HEK293 (cell line): ENCODE measurements at regions not wholly inside any gene's neighbourhood (a gene's known extent, or its start where the extent isn't known, plus 50 kb on each side); places are given as distances from the start of the nearest gene placed in this dataset.

Experiments used
- CTCF ChIA-PET: fragments of 350-600 bp; formaldehyde crosslinking; extraction: SDS; loops from one replicate; lab custom pipeline; 2021; ENCODE audit warnings: antibody characterized with exemption; lab: Yijun Ruan, JAX
- POLR2A ChIA-PET: fragments of 300-600 bp; formaldehyde crosslinking; extraction: SDS; loops from one replicate; lab custom pipeline; 2020; ENCODE audit warnings: antibody characterized with exemption, inconsistent platforms; lab: Yijun Ruan, JAX
- H3K27ac ChIP-seq: fragments of 200-500 bp; sonication (Bioruptor generic); 2 replicates; pipeline ENCODE4 v1.5.1; 2014; ENCODE audit warnings: low read depth, low read length, control low read depth, inconsistent platforms; ENCODE audit errors: extremely low read depth
- H3K36me3 ChIP-seq, 2 experiments: fragments of 200-500 bp in 1 of 2; sonication (Bioruptor generic) in 1 of 2; 1 replicate in 1 of 2; 2 replicates in 1 of 2; pipeline ENCODE4 v1.5.1; 2014 to 2017; ENCODE audit warnings: inconsistent platforms in 2 of 2, low read length in 2 of 2; ENCODE audit not compliant: control insufficient read depth in 2 of 2, insufficient read depth in 1 of 2
- H3K4me1 ChIP-seq: fragments of 200-500 bp; sonication (Bioruptor generic); 2 replicates; pipeline ENCODE4 v1.5.1; 2014; ENCODE audit warnings: mild to moderate bottlenecking, low read length, inconsistent platforms; ENCODE audit not compliant: control insufficient read depth, insufficient read depth
- H3K4me3 ChIP-seq: 2 replicates; pipeline ENCODE4 v1.5.1; 2011; ENCODE audit warnings: low read depth, mild to moderate bottlenecking, control low read depth, low read length, moderate library complexity
- H3K9me3 ChIP-seq: fragments of 200-500 bp; sonication (Bioruptor generic); 2 replicates; pipeline ENCODE4 v1.5.1; 2014; ENCODE audit warnings: low read depth, low read length, inconsistent platforms; ENCODE audit not compliant: control insufficient read depth, insufficient read depth
- MEIS1 ChIP-seq: sonication (generic); formaldehyde crosslinking; IDR thresholded peaks from 2 replicates; pipeline ENCODE4 v1.8.1; 2022; ENCODE audit warnings: missing genetic modification reagents, mild to moderate bottlenecking, borderline replicate concordance
- OVOL3 ChIP-seq: fragments of 450-650 bp; formaldehyde crosslinking; IDR thresholded peaks from 2 replicates; pipeline ENCODE4 v1.5.1; 2016; ENCODE audit warnings: missing biosample characterization, missing genetic modification characterization
- REPIN1 ChIP-seq: fragments of 450-650 bp; formaldehyde crosslinking; IDR thresholded peaks from 2 replicates; pipeline ENCODE4 v1.5.1; 2017; ENCODE audit warnings: missing biosample characterization, missing genetic modification characterization, low read depth
- SP7 ChIP-seq: fragments of 450-650 bp; formaldehyde crosslinking; IDR thresholded peaks from 2 replicates; pipeline ENCODE4 v1.5.1; 2016; ENCODE audit warnings: missing biosample characterization, missing genetic modification characterization
- TRIM28 ChIP-seq: IDR thresholded peaks from 2 replicates; pipeline ENCODE4 v1.6.1; 2011; ENCODE audit warnings: low read length, control low read depth, borderline replicate concordance
- ZNF121 ChIP-seq: fragments of 450-650 bp; formaldehyde crosslinking; IDR thresholded peaks from 2 replicates; pipeline ENCODE4 v1.5.1; 2016; ENCODE audit warnings: missing biosample characterization, missing genetic modification characterization
- ZNF169 ChIP-seq: fragments of 450-650 bp; formaldehyde crosslinking; IDR thresholded peaks from 2 replicates; pipeline ENCODE4 v1.5.1; 2016; ENCODE audit warnings: missing biosample characterization, missing genetic modification characterization
- ZNF248 ChIP-seq: fragments of 450-650 bp; formaldehyde crosslinking; IDR thresholded peaks from 2 replicates; pipeline ENCODE4 v1.5.1; 2017; ENCODE audit warnings: missing biosample characterization, missing genetic modification characterization
- ZNF391 ChIP-seq: fragments of 450-650 bp; formaldehyde crosslinking; IDR thresholded peaks from 2 replicates; pipeline ENCODE4 v1.5.1; 2016; ENCODE audit warnings: low read depth, missing biosample characterization, missing genetic modification characterization, borderline replicate concordance
- ZNF473 ChIP-seq: fragments of 450-650 bp; formaldehyde crosslinking; IDR thresholded peaks from 2 replicates; pipeline ENCODE4 v1.5.1; 2017; ENCODE audit warnings: missing biosample characterization, missing genetic modification characterization
- ZNF521 ChIP-seq: fragments of 450-650 bp; formaldehyde crosslinking; IDR thresholded peaks from 2 replicates; pipeline ENCODE4 v1.5.1; 2017; ENCODE audit warnings: missing biosample characterization, mild to moderate bottlenecking, missing genetic modification characterization
- ZNF626 ChIP-seq: fragments of 450-650 bp; sonication (Bioruptor Pico); formaldehyde crosslinking; IDR thresholded peaks from 2 replicates; pipeline ENCODE4 v1.5.1; 2018; ENCODE audit warnings: missing biosample characterization, missing genetic modification characterization, inconsistent platforms
- ZNF670 ChIP-seq: fragments of 450-650 bp; formaldehyde crosslinking; IDR thresholded peaks from 2 replicates; pipeline ENCODE4 v1.5.1; 2016; ENCODE audit warnings: missing biosample characterization, missing genetic modification characterization, low read depth
- ZNF677 ChIP-seq: fragments of 450-650 bp; IDR thresholded peaks from 2 replicates; pipeline ENCODE4 v1.5.0; 2018; ENCODE audit warnings: missing biosample characterization, mild to moderate bottlenecking, missing genetic modification characterization, moderate library complexity
- ZNF830 ChIP-seq: fragments of 450-650 bp; IDR thresholded peaks from 2 replicates; pipeline ENCODE4 v1.5.0; 2018; ENCODE audit warnings: missing biosample characterization, missing genetic modification characterization, low read depth, mild to moderate bottlenecking, moderate library complexity
- ZSCAN30 ChIP-seq: fragments of 450-650 bp; IDR thresholded peaks from 2 replicates; pipeline ENCODE4 v1.5.1; 2018; ENCODE audit warnings: missing biosample characterization, mild to moderate bottlenecking, missing genetic modification characterization, moderate library complexity
- TF ChIP-seq, protein P1 (sequence below): fragments of 450-650 bp; formaldehyde crosslinking; IDR thresholded peaks from 2 replicates; pipeline ENCODE4 v1.5.1; 2016; ENCODE audit warnings: missing biosample characterization, missing genetic modification characterization, low read depth
- TF ChIP-seq, protein P2 (sequence below): fragments of 450-650 bp; formaldehyde crosslinking; IDR thresholded peaks from 2 replicates; pipeline ENCODE4 v1.5.1; 2017; ENCODE audit warnings: missing biosample characterization, missing genetic modification characterization
- TF ChIP-seq, protein P3 (sequence below): fragments of 450-650 bp; formaldehyde crosslinking; IDR thresholded peaks from 2 replicates; pipeline ENCODE4 v1.5.1; 2016; ENCODE audit warnings: missing biosample characterization, missing genetic modification characterization
- TF ChIP-seq, protein P4 (sequence below): fragments of 450-650 bp; formaldehyde crosslinking; IDR thresholded peaks from 2 replicates; pipeline ENCODE4 v1.5.1; 2016; ENCODE audit warnings: missing biosample characterization, missing genetic modification characterization, borderline replicate concordance

DNA sequence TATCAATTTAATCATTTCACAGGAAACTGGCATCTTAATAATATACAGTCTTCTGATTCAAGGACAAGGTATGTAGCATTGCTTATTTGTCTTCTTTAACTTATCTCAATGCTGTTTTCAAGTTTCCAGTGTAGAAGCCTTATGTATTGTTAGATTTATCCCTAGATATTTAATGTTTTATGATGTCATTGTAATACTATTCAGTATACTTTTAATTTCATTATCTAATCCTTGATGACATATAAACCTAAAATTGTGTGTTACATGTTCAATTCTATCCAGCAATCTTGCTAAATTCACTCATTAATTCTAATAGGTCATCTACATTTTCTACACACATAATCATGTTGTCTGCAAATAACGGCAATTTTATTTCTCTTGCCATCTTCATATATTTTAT, 126.3 kb upstream of the SEC61G start:
- Histone ChIP-seq H3K36me3 (no peaks in the 10 kb centered on the region), H3K4me3 (no peak overlapping the region), H3K9me3 (no peaks in the 10 kb centered on the region), H3K27ac (no peak overlapping the region), H3K4me1 (0 out of 2 replicates have a peak, but pooled peaks cover 2% of the 10 kb centered on the region)
- TF ChIP-seq ZNF626 (no peak), ZNF830 (tag by site-specific recombination) (no peak), ZNF391 (tag by site-specific recombination) (no peak), SP7 (tag by site-specific recombination) (no peak), ZNF169 (tag by site-specific recombination) (no peak), ZNF521 (tag by site-specific recombination) (no peak)
- TF ChIP-seq, protein P1, sequence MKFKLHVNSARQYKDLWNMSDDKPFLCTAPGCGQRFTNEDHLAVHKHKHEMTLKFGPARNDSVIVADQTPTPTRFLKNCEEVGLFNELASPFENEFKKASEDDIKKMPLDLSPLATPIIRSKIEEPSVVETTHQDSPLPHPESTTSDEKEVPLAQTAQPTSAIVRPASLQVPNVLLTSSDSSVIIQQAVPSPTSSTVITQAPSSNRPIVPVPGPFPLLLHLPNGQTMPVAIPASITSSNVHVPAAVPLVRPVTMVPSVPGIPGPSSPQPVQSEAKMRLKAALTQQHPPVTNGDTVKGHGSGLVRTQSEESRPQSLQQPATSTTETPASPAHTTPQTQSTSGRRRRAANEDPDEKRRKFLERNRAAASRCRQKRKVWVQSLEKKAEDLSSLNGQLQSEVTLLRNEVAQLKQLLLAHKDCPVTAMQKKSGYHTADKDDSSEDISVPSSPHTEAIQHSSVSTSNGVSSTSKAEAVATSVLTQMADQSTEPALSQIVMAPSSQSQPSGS (tag by site-specific recombination): peak; percentile 58; the same call in 1 of the 2 replicates
- ChIA-PET CTCF (no interaction called here), POLR2A (no interaction called here)

- ChIA-PET POLR2A (no interaction called here), CTCF (no interaction called here)
- peak overlapping the region; percentile 9 for H3K4me3 ChIP-seq
- no peaks in the 10 kb centered on the region for H3K9me3 ChIP-seq
- H3K36me3 ChIP-seq: no peaks in the 10 kb centered on the region
- no peak for TF ChIP-seq REPIN1
- TF ChIP-seq, protein P2, sequence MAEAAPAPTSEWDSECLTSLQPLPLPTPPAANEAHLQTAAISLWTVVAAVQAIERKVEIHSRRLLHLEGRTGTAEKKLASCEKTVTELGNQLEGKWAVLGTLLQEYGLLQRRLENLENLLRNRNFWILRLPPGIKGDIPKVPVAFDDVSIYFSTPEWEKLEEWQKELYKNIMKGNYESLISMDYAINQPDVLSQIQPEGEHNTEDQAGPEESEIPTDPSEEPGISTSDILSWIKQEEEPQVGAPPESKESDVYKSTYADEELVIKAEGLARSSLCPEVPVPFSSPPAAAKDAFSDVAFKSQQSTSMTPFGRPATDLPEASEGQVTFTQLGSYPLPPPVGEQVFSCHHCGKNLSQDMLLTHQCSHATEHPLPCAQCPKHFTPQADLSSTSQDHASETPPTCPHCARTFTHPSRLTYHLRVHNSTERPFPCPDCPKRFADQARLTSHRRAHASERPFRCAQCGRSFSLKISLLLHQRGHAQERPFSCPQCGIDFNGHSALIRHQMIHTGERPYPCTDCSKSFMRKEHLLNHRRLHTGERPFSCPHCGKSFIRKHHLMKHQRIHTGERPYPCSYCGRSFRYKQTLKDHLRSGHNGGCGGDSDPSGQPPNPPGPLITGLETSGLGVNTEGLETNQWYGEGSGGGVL (tag by site-specific recombination): no peak
- no peak for TF ChIP-seq TRIM28
- no peak for TF ChIP-seq MEIS1 (CRISPR knock-in tag)
- TF ChIP-seq, protein P3, sequence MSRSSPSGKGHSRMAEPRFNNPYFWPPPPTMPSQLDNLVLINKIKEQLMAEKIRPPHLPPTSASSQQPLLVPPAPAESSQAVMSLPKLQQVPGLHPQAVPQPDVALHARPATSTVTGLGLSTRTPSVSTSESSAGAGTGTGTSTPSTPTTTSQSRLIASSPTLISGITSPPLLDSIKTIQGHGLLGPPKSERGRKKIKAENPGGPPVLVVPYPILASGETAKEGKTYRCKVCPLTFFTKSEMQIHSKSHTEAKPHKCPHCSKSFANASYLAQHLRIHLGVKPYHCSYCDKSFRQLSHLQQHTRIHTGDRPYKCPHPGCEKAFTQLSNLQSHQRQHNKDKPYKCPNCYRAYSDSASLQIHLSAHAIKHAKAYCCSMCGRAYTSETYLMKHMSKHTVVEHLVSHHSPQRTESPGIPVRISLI (tag by site-specific recombination): no peak
- no peak for TF ChIP-seq ZNF677 (tag by site-specific recombination)
- no peak for TF ChIP-seq ZNF473 (tag by site-specific recombination)
- TF ChIP-seq, protein P4, sequence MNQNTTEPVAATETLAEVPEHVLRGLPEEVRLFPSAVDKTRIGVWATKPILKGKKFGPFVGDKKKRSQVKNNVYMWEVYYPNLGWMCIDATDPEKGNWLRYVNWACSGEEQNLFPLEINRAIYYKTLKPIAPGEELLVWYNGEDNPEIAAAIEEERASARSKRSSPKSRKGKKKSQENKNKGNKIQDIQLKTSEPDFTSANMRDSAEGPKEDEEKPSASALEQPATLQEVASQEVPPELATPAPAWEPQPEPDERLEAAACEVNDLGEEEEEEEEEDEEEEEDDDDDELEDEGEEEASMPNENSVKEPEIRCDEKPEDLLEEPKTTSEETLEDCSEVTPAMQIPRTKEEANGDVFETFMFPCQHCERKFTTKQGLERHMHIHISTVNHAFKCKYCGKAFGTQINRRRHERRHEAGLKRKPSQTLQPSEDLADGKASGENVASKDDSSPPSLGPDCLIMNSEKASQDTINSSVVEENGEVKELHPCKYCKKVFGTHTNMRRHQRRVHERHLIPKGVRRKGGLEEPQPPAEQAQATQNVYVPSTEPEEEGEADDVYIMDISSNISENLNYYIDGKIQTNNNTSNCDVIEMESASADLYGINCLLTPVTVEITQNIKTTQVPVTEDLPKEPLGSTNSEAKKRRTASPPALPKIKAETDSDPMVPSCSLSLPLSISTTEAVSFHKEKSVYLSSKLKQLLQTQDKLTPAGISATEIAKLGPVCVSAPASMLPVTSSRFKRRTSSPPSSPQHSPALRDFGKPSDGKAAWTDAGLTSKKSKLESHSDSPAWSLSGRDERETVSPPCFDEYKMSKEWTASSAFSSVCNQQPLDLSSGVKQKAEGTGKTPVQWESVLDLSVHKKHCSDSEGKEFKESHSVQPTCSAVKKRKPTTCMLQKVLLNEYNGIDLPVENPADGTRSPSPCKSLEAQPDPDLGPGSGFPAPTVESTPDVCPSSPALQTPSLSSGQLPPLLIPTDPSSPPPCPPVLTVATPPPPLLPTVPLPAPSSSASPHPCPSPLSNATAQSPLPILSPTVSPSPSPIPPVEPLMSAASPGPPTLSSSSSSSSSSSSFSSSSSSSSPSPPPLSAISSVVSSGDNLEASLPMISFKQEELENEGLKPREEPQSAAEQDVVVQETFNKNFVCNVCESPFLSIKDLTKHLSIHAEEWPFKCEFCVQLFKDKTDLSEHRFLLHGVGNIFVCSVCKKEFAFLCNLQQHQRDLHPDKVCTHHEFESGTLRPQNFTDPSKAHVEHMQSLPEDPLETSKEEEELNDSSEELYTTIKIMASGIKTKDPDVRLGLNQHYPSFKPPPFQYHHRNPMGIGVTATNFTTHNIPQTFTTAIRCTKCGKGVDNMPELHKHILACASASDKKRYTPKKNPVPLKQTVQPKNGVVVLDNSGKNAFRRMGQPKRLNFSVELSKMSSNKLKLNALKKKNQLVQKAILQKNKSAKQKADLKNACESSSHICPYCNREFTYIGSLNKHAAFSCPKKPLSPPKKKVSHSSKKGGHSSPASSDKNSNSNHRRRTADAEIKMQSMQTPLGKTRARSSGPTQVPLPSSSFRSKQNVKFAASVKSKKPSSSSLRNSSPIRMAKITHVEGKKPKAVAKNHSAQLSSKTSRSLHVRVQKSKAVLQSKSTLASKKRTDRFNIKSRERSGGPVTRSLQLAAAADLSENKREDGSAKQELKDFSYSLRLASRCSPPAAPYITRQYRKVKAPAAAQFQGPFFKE (tag by site-specific recombination): no peak
- no peak for TF ChIP-seq ZNF121
- no peak for TF ChIP-seq ZNF248 (tag by site-specific recombination)
- TF ChIP-seq ZSCAN30: no peak
- TF ChIP-seq OVOL3 (tag by site-specific recombination): no peak
- TF ChIP-seq ZNF670 (tag by site-specific recombination): no peak
- H3K4me1 ChIP-seq: 0 out of 2 replicates have a peak, but pooled peaks cover 2% of the 10 kb centered on the region
- no peak overlapping the region for H3K27ac ChIP-seq
Measured at GRCh38 chr7:54888067-54888733, 129.2 kb upstream of the SEC61G start.
